ENCODE measurements at regions not wholly inside any gene's neighbourhood (a gene's known extent, or its start where the extent isn't known, plus 50 kb on each side); places are given as distances from the start of the nearest gene placed in this dataset.
A peak's percentile ranks its signal among the peaks of the same experiment; 100 is the strongest.
"Not testable (repeated sequence)": the region's sequence is repeated elsewhere in the genome, so short reads cannot be mapped to it uniquely, and the experiment has no call there.

DNA sequence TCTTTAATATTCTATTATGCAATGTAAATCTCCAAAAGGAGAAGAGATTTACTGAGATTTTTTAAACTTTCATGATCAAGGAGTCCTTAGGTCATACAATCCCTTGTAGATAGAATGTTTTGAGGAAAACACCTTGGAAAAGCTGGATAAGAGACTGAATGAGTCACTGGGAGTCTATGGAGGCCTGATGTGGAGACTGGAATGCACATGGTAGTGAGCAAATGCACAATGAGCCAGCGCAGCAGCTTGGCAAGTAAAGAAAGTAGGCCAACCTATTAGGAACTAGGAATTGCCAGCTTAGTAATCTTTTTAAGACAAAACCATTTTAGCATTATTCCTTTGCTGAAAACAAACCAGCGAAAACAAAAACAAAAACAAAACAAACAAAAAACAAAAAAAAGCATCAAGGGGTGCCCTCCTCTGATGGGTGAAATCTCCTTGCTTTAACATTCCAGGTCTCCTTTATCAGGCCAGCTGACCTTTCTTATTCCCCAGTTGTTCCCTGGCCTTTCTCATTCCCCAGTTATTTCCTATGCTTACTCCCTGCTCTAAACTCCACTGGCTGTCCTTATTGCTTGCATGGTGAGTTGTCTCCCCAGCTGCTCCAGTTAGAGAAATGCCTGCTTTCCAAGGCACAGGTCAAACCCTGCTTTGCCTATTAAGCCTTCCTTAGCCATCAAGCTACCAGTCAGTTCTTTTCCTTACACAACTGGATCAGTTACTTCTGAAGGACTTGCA, 135.8 kb downstream of the PLCE1 start:
- peak; percentile 77 for DNase-seq

- DNase-seq, result peak; percentile 76
Observed at GRCh38 chr10:94131885-94132284, 138.2 kb downstream of the PLCE1 start.

DNA sequence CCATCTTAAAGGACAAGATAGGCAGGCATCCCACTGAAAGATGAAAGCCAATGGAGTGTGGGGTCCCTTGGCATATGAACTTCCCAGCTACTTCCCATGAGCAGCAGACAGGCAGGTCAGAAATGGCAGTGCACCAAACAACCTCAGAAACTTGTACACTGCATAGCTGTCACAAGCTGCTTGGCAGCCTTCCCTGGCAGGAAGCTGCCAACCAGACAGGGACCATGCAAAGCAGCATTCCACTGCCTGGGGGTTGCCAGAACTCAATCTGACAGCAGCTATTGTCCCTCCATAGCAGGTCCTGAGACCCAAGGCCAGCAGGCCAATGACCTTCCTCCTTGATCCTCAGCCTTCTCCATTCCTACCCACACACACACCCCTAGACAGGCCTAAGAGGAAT, 139.5 kb downstream of the PLCE1 start:
- DNase-seq, result peak; percentile 34

GRCh38 chr10:94137747-94138146, 144.0 kb downstream of the PLCE1 start:
- DNase-seq, result no peak

- peak; percentile 61 for DNase-seq
Observed at GRCh38 chr10:94138391-94138790, 144.7 kb downstream of the PLCE1 start.

- no peak for DNase-seq
Observed at GRCh38 chr10:94143261-94143660, 149.5 kb downstream of the PLCE1 start.

DNA sequence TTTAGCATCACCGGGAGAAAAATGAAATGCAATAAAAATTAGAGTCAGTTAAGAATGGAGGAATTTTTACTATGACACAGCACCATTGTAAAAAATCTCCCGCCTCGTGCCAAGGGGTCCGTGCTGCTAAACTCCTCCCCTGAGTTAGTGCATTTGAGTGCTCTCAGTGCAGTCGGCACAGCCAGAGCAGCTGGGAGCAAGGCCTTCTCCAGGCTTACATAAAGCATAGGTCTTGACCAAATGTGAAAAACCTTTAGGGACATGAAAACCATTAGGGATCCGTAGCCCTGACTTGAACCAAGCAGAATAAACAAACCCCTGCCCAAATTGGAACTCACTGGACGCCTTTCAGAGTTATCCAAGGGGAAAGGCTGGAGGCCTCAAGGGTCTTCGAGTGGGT, 152.6 kb downstream of the PLCE1 start:
- no peak for DNase-seq

DNA sequence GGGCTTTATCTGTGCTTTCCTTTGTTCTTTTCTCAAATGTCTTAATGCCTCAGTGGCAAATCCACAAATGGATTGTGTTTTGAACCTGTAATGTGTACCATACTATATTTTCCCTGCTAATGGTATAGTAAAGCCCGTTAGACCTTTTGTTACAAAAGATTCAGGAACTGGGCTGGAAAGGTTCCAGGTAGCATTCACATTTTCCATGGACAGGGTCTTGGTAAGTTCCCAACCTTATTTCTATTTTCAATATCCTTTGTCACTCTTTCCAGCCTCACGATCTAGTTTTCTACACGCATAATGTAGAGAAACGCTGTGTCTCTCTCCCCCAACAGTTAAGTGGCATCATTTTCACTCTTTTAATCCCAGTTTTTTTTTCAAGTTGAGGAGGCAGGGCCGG, 153.0 kb downstream of the PLCE1 start:
- no peak for DNase-seq

DNA sequence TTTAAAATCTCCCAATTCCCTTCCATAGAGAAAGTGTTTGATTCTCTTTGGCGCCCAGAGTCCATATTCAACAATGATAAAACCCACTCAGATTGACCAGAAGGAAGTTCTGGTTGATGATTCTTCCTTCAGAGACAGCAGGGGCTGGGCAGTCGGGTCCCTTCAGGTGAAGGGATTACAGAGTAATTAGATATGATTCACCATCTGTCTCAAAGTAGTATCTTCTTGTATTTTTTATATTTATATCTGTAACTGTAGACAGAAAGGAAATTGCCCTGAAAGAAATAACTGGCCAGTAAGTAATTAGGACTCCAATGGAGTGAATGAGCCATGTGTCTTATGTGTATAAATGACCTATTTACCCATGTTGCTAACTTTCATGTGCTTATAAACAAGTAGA, 156.0 kb downstream of the PLCE1 start:
- DNase-seq, result no peak

- DNase-seq, result no peak
Observed at GRCh38 chr10:94150541-94151184, 156.9 kb downstream of the PLCE1 start.

DNA sequence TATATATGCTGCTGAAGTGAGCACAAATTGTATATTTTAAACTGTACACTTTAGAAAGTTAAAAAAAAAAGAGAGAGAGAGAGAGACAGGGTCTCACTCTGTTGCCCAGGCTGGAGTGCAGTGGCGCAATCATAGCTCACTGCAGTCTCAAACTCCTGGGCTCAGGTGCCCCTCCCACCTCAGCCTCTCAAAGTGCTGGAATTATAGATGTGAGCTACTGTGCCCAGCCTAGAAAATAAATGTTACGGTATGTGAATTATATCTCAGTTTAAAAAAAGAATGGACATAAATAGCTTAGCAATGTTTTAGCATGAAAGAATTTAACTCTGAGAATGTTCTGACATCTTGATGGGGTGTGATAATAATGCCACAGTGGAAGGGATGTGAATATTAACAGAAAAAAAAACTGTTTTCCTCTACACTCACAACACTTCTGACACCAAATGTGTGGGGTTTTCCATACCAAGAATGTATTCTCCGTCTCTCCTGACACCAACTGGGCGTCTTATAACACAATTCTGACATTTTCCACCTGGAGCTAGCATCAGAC, 162.1 kb downstream of the PLCE1 start:
- DNase-seq, result no peak

GRCh38 chr10:94156453-94156852, 162.7 kb downstream of the PLCE1 start:
- DNase-seq, result peak; percentile 25

DNA sequence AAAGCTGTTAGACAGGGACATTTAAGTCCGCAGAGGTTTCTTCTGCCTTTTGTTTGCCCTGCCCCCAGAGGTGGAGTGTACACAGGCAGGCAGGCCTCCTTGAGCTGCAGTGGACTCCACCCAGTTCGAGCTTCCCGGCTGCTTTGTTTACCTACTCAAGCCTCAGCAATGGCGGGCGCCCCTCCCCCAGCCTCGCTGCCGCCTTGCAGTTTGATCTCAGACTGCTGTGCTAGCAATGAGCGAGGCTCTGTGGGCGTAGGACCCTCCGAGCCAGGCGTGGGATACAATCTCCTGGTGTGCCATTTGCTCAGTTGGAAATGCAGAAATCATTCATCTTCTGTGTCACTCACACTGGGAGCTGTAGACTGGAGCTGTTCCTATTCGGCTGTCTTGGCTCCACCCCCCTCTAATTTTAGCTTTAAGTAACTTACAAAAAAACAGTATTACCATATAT, 171.5 kb downstream of the PLCE1 start:
- not testable (repeated sequence) for DNase-seq

DNA sequence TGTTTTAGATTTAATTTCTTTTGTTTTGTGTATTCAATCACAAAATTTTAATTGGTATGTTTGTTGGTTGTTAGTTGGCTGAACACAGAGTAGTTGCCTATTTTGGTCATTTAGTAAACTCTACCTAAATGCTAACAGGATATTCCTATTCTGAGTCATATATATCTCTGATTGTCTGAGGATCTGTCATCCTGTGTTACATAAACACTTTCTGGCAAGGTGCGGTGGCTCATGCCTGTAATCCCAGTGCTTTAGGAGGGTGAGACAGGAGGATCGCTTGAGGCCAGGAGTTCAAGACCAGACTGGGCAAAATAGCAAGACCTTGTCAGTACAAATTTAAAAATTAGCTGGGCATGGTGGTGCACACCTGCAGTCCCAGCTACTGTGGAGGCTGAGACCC, 178.6 kb downstream of the PLCE1 start:
- DNase-seq, result no peak

DNA sequence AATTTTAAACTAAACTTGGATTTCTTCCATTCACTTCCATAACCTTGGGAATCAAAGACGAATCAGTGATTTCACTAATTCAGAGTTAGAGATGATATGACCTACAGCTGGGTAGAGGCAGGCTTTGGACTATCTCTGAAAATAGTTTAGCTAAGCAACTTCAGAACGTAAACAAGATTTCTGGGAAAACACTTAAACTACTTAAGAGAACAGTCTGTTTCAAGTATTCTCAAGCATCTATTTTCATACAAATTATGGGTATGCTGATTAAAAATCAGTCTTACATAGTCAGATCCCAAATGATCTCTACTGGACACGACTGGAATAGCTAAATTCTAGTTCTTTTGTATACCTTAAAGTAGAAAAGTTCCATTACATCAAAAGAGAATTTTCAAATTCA, 179.9 kb downstream of the PLCE1 start:
- DNase-seq, result no peak

DNA sequence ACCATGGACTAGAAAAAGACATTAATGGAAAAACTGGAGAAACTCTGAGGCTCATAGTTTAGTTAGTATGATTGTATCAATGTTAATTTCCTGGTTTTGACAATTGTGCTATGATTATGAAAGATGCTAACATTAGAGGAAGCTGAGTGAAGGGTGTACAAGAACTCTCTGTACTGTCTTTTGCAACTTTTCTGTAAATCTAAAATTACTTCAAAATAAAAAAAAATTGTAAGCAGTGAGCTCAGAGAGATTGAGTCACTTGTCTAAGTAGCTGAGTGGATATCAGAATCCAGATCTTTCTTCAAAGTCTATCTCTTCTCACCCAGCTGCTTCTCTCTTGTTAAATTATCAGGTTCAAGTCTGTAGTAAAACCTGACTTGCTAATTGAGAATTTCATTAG, 181.1 kb downstream of the PLCE1 start:
- no peak for DNase-seq

DNA sequence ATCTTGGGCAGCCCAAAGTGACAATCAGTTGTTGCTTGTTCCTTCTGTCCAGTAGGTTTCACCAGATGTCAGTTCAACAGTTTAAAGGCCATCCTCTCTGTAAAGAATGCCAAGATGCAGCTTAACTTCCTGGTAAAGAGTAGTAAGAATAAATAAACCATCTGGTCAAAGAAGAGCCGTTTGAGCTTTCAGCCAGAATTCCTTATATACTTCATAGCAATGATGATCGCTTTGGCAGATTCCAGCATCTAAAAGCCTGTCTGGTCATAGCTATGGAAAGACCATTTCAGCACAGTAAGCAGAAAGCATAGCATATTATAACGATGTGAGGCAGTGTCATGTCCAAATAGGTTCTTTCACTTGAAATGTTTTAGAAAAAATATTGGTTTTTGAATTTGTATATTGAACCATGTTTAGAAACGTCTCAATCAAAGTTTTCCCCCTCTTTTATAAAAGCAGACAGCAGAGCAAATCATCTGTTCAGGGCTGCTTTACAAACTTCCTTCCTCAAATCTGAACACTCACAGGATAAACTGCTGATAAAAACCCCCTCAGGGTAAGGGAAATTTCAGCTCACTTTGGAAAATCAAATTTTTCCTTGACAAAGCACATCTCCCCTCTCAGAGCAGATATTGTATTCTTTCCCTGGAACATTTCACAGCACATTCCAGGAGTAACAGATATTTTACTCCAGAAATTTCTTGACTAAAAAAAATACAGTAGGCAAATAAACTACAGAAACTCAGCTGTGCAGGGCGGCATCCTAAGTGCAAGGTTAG, 184.1 kb downstream of the NOC3L start:
- DNase-seq, result no peak

GRCh38 chr10:94180576-94180975, 182.2 kb downstream of the NOC3L start:
- no peak for DNase-seq

DNA sequence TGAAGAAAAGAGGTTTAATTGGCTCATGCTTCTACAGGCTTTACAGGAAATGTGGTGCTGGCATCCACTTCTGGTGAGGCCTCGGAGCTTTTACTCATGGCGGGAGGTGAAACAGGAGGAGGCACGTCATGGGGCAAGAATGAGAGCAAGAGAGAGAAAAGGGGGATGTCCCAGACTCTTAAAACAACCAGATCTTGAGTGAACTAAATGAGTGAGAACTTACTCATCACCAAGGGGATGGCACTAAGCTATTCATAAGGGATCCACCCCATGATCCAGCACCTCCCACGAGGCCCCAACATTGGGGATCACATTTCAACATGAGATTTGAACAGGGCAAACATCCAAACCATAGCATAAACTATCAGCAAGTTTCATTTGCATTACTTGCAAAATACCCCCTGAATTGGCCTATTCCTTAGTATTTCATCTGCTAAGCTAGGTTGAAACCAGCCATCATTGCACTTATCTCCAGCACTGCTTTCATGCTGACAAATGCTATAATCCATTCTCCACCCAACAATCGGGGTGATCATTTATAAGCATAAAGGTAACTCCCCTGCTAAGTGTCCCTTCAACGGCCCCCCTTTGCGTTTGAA, 179.0 kb downstream of the NOC3L start:
- DNase-seq, result peak; percentile 99

GRCh38 chr10:94186722-94187121, 176.0 kb downstream of the NOC3L start:
- DNase-seq, result no peak

DNA sequence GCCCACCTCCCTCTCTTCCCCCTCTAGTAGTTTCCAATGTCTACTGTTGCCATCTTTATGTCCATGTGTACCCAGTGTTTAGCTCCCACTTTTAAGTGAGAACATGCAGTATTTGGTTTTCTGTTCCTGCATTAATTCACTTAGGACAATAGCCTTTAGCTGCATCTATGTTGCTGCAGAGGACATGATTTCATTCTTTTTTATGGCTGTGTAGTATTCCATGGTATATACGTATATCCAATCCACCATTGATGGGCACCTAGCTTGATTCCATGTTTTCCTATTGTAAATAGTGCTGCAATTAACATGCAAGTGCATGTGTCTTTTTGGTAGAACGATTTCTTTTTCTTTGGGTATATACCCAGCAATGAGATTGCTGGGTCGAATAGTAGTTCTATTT, 170.4 kb downstream of the NOC3L start:
- DNase-seq, result no peak

DNA sequence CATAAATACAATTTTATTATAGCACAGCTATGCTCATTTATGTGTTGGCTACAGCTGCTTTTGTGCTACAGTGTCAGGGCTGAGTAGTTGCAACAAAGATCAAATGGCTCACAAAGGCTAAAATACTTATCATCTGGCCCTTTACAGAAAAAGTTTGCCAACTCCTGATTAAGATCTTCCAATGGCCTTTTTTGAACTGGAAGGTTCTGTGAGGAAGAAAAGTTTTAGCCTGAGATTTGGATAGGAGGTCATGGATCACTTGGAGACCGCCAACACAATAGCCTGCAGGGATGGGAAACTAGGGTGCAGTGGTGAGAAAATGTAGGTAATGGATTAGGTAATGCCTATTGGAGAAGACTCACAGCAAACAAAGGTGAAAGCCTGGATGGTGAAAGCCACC, 169.8 kb downstream of the NOC3L start:
- peak; percentile 3 for DNase-seq

DNA sequence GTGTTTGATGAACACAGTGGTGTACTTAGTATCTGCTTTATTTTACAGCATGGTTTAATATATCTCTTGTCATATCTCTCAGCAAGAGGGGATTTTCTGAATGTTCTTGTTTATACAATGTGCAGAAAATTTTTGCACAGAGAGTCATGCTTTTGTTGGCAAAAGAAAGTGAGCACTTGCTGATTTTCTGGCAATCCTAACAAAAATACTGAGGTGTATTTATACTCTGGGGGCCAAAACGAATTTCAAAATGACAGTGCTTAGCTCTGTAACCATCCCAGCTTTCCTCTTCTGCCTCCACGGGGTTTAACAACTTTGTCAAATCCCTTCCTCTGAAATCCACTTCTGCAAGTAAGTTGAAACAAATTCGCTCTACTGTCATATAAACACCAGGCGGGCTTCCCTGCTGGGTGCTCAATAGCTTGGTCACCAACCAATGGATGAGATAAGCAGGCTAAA, 169.2 kb downstream of the NOC3L start:
- DNase-seq, result peak; percentile 71
